Sigmoid colon (tissue), 6 donors: ENCODE measurements at regions not wholly inside any gene's neighbourhood (a gene's known extent, or its start where the extent isn't known, plus 50 kb on each side); places are given as distances from the start of the nearest gene placed in this dataset.

Experiments used
- DNase-seq: peaks from one replicate; pipeline ENCODE4 v3.0.0-alpha.2; 2019
- H3K27ac ChIP-seq, 4 donors: fragments of 200-600 bp; sonication (generic); one replicate each; pipeline ENCODE4 v1.5.1; 2016 to 2019; ENCODE audit warnings: mild to moderate bottlenecking in 1 of 4
- H3K27me3 ChIP-seq, 3 donors: fragments of 200-600 bp; sonication (generic); one replicate each; pipeline ENCODE4 v1.5.1; 2019; ENCODE audit warnings: mild to moderate bottlenecking in 1 of 3
- H3K36me3 ChIP-seq, 4 donors: fragments of 200-600 bp; sonication (generic); one replicate each; pipeline ENCODE4 v1.5.1; 2016 to 2019
- H3K4me1 ChIP-seq, 4 donors: fragments of 200-600 bp; sonication (generic); one replicate each; pipeline ENCODE4 v1.5.1; 2017 to 2019
- H3K4me3 ChIP-seq, 4 donors: fragments of 200-600 bp; sonication (generic); one replicate each; pipeline ENCODE4 v1.5.1; 2017 to 2019; ENCODE audit warnings: mild to moderate bottlenecking in 2 of 4, moderate library complexity in 1 of 4
- H3K9me3 ChIP-seq, 4 donors: fragments of 200-600 bp in 3 of 4; sonication (generic) in 3 of 4; one replicate each; pipeline versions ENCODE4 v1.5.1 to v1.6.1; 2013 to 2019
- EP300 ChIP-seq, 4 donors: sonication (generic); formaldehyde crosslinking; IDR thresholded peaks; one replicate each; pipeline ENCODE4 v1.6.1; 2017; ENCODE audit warnings: antibody characterized with exemption in 4 of 4
- POLR2A ChIP-seq, 2 donors: fragments of 450-650 bp; IDR thresholded peaks; one replicate each; pipeline ENCODE4 v1.6.1; 2016; ENCODE audit warnings: antibody characterized with exemption in 2 of 2, mild to moderate bottlenecking in 2 of 2, moderate library complexity in 2 of 2
- POLR2AphosphoS5 ChIP-seq, 4 donors: sonication (generic); formaldehyde crosslinking; IDR thresholded peaks; one replicate each; pipeline ENCODE4 v1.6.1; 2017; ENCODE audit warnings: antibody characterized with exemption in 4 of 4
- WGBS, 2 donors: extraction: QIAGEN DNeasy Blood & Tissue Kit; methylation state at CpG; one replicate each; pipeline ENCODE4 v1.1.7; 2013; 5-methylcytosine and 5-hydroxymethylcytosine counted together
- intact Hi-C: fragments of 100-400 bp; cut with DNase I; formaldehyde crosslinking; loops from one replicate; pipeline ENCODE4 v1.15.1; 2023
- TF ChIP-seq, protein P1 (sequence below), 4 experiments: fragments of 450-650 bp in 3 of 4; fragments of 200-600 bp in 1 of 4; IDR thresholded peaks; one replicate each; pipeline ENCODE4 v1.5.1; 2016 to 2019; ENCODE audit warnings: antibody characterized with exemption in 4 of 4, mild to moderate bottlenecking in 3 of 4, moderate library complexity in 2 of 4
- donor health status: healthy with polysubstance abuse.
- donor health status: healthy.

DNA sequence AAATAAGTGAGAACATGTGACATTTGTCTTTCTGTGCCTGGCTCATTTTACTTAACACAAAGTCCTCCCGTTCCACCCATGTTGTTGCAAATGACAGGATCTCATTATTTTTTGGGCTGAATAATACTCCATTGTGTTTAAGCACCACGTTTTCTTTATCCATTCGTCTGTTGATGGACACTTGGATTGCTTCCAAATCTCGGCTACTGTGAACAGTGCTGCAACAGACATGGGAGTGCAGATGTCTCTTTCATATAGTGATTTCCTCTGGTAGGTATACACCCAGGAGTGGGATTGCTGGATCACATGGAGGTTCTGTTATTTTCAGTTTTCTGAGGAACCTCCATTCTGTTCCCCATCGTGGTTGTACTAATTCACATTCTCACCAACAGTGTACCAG, 264.4 kb upstream of the GALNT17 start:
- WGBS, 2 donors: 51 to 58% methylated on average over 5 of the region's 5 CpGs
- intact Hi-C loops: no loop called here

DNA sequence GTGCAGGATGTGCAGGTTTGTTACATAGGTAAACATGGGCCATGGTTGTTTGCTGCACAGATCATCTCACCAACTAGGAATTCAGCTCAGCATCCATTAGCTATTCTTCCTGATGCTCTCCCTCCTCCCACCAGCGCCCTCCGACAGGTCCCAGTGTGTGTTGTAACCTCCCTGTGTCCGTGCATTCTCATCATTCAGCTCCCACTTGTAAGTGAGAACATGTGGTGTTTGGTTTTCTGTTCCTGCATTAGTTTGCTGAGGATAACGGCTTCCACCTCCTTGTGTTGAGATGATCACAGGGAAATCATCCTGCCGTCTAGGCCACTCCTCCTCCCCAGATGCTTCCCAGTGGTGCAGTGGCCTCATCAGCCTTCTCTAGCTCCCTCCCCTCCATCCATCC, 261.6 kb upstream of the GALNT17 start:
- intact Hi-C loops: no loop called here
- TF ChIP-seq POLR2A (IDR thresholded peaks at IDR 0.05) (no peak), EP300 (IDR thresholded peaks at IDR 0.05) (no peak), POLR2AphosphoS5 (IDR thresholded peaks at IDR 0.05) (no peak)
- TF ChIP-seq, protein P1, sequence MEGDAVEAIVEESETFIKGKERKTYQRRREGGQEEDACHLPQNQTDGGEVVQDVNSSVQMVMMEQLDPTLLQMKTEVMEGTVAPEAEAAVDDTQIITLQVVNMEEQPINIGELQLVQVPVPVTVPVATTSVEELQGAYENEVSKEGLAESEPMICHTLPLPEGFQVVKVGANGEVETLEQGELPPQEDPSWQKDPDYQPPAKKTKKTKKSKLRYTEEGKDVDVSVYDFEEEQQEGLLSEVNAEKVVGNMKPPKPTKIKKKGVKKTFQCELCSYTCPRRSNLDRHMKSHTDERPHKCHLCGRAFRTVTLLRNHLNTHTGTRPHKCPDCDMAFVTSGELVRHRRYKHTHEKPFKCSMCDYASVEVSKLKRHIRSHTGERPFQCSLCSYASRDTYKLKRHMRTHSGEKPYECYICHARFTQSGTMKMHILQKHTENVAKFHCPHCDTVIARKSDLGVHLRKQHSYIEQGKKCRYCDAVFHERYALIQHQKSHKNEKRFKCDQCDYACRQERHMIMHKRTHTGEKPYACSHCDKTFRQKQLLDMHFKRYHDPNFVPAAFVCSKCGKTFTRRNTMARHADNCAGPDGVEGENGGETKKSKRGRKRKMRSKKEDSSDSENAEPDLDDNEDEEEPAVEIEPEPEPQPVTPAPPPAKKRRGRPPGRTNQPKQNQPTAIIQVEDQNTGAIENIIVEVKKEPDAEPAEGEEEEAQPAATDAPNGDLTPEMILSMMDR (IDR thresholded peaks at IDR 0.05): no peak
- Histone ChIP-seq H3K27me3 (no peaks in the 10 kb centered on the region), H3K27ac (no peak overlapping the region), H3K4me1 (no peaks in the 10 kb centered on the region), H3K36me3 (no peaks in the 10 kb centered on the region), H3K9me3 (no peaks in the 10 kb centered on the region), H3K4me3 (no peak overlapping the region)
- no peak for DNase-seq
- WGBS, 2 donors: 58 to 63% methylated on average over 5 of the region's 5 CpGs

More for the DNA sequence above, 264.4 kb upstream of the GALNT17 start:
- H3K9me3 ChIP-seq: no peaks in the 10 kb centered on the region
- no peak overlapping the region for H3K4me3 ChIP-seq
- TF ChIP-seq POLR2AphosphoS5 (IDR thresholded peaks at IDR 0.05) (no peak), POLR2A (IDR thresholded peaks at IDR 0.05) (no peak), EP300 (IDR thresholded peaks at IDR 0.05) (no peak)
- TF ChIP-seq, protein P1 (IDR thresholded peaks at IDR 0.05): no peak
- H3K4me1 ChIP-seq: no peaks in the 10 kb centered on the region
- no peaks in the 10 kb centered on the region for H3K27me3 ChIP-seq
- no peak for DNase-seq
- H3K36me3 ChIP-seq: no peaks in the 10 kb centered on the region
- no peak overlapping the region for H3K27ac ChIP-seq

DNA sequence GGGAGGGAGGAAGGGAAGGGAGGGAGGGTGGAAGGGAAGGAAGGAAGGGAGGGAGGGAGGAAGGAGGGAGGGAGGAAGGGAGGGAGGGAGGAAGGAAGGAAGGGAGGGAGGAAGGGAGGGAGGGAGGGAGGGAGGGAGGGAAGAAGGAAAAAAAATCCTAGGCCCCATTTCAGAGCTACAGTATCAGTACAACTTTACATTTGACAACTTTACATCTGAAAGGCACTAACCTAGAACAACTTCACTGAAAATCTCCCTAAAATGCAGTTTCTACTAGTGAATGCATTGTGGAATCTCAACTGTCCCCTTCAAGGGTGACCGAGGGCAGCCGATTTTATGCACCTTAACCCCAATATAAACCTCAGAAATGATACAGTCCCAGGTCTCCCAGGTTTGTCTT, 259.8 kb upstream of the GALNT17 start:
- no peaks in the 10 kb centered on the region for H3K36me3 ChIP-seq
- H3K4me1 ChIP-seq: no peaks in the 10 kb centered on the region
- 38 to 40% methylated on average over 2 of the region's 2 CpGs for WGBS, 2 donors
- no peak overlapping the region for H3K27ac ChIP-seq
- intact Hi-C loops: no loop called here
- H3K27me3 ChIP-seq: no peaks in the 10 kb centered on the region
- no peaks in the 10 kb centered on the region for H3K9me3 ChIP-seq
- TF ChIP-seq EP300 (IDR thresholded peaks at IDR 0.05) (no peak), POLR2A (IDR thresholded peaks at IDR 0.05) (no peak), POLR2AphosphoS5 (IDR thresholded peaks at IDR 0.05) (no peak)
- TF ChIP-seq, protein P1 (IDR thresholded peaks at IDR 0.05): no peak
- DNase-seq: no peak
- no peak overlapping the region for H3K4me3 ChIP-seq

DNA sequence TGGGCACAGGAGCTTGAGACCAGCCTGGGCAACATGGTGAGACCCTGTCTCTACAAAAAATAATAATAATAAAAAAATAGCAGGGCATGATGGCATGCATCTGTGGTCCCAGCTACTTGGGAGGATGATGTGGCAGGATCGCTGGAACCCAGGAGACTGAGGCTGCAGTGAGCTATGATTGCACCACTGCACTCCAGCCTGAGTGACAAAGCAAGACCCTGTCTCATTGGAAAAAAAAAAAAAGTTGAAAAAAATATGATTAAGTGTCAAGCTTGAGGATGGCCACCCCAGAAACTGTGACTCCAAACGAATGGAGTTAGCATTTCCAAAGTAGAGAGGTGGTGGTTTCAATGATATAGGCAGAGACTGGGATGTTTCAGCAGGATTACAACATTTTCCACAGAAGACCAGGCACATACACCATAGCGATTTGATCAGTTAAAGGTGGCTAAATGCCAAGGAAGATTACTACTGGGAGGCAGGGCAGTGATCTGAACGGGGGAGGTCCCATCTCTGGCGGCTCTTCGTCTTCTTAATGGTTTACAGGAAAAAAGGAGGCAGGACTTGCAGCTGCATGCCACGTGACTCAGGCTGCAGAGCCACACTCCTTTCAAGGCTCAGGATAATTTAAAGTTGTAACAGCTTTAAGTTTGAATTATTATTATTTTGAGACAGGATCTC, 250.6 kb upstream of the GALNT17 start:
- Histone ChIP-seq H3K9me3 (peaks cover 0 to 2% (median 0%) of the 10 kb centered on the region in 4 donors), H3K4me1 (no peaks in the 10 kb centered on the region), H3K4me3 (no peak overlapping the region), H3K36me3 (no peaks in the 10 kb centered on the region), H3K27me3 (no peaks in the 10 kb centered on the region), H3K27ac (no peak overlapping the region)
- intact Hi-C loops: no loop called here
- TF ChIP-seq POLR2AphosphoS5 (IDR thresholded peaks at IDR 0.05) (no peak), EP300 (IDR thresholded peaks at IDR 0.05) (no peak), POLR2A (IDR thresholded peaks at IDR 0.05) (no peak)
- TF ChIP-seq, protein P1 (IDR thresholded peaks at IDR 0.05): no peak
- no peak for DNase-seq
- 48 to 58% methylated on average over 7 of the region's 7 CpGs for WGBS, 2 donors
